GM23248 (cell line): ENCODE measurements at regions not wholly inside any gene's neighbourhood (a gene's known extent, or its start where the extent isn't known, plus 50 kb on each side); places are given as distances from the start of the nearest gene placed in this dataset.

Source experiments
- EZH2 ChIP-seq: fragments of 200-600 bp; sonication (generic); IDR thresholded peaks from 2 replicates; pipeline ENCODE4 v1.6.1; 2018; ENCODE audit warnings: antibody characterized with exemption, mild to moderate bottlenecking; ENCODE audit not compliant: insufficient read depth, poor library complexity, severe bottlenecking
- EZH2phosphoT487 ChIP-seq: fragments of 200-600 bp; sonication (generic); IDR thresholded peaks from 2 replicates; pipeline ENCODE4 v1.6.1; 2018; ENCODE audit warnings: antibody characterized with exemption, moderate library complexity, mild to moderate bottlenecking, low read depth; ENCODE audit not compliant: insufficient read depth

DNA sequence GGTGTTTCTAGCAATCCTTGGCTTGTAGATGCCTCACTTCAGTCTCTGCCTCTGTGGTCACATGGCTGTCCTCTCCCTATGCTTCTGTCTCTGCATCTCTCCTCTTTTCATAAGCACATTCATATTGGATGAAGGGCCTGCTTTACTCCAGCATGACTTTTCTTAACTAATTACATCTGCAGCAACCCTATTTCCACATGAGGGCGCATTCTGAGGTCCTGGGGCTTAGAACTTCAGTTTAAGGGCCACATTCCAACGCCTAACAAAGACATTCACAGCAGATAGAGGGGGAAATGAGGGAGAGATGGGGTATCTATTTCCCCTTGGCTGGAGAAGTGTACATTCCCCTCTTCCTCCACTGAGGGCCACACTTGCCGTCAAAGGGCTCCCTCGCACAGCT is 489.1 kb upstream of the SALL1 start:
- TF ChIP-seq EZH2phosphoT487 (no peak), EZH2 (no peak)
